GM10266 (cell line): ENCODE measurements at regions not wholly inside any gene's neighbourhood (a gene's known extent, or its start where the extent isn't known, plus 50 kb on each side); places are given as distances from the start of the nearest gene placed in this dataset.

Experiments
- DNase-seq: peaks from one replicate; pipeline ENCODE4 v3.0.0; 2012; ENCODE audit errors: extremely low spot score
- TF ChIP-seq, protein P1 (sequence below): IDR thresholded peaks from 2 replicates; pipeline ENCODE4 v1.5.1; 2012; ENCODE audit warnings: mild to moderate bottlenecking, low read depth; ENCODE audit not compliant: control insufficient read depth, insufficient read depth; ENCODE audit errors: missing control alignments

DNA sequence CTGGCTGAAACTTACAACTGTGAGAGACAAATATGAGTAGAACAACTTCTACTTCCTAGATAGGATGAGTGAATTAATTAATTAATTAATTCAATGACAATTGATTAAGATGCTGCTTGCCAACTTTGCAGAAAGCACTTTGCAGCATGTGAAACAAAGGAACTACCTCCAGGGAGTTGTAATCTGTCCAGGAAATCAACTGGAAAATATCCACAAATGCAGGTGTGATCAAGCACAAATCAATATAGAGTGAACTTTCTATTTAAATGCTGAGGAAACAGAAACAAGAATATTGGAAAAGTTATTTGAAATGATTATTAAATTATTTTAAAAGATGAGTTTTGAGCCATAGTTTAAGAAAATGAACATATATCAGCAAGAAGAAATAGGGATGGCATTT lies 163.9 kb upstream of the ARID2 start:
- TF ChIP-seq, protein P1, sequence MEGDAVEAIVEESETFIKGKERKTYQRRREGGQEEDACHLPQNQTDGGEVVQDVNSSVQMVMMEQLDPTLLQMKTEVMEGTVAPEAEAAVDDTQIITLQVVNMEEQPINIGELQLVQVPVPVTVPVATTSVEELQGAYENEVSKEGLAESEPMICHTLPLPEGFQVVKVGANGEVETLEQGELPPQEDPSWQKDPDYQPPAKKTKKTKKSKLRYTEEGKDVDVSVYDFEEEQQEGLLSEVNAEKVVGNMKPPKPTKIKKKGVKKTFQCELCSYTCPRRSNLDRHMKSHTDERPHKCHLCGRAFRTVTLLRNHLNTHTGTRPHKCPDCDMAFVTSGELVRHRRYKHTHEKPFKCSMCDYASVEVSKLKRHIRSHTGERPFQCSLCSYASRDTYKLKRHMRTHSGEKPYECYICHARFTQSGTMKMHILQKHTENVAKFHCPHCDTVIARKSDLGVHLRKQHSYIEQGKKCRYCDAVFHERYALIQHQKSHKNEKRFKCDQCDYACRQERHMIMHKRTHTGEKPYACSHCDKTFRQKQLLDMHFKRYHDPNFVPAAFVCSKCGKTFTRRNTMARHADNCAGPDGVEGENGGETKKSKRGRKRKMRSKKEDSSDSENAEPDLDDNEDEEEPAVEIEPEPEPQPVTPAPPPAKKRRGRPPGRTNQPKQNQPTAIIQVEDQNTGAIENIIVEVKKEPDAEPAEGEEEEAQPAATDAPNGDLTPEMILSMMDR = no peak
- no peak for DNase-seq

DNA sequence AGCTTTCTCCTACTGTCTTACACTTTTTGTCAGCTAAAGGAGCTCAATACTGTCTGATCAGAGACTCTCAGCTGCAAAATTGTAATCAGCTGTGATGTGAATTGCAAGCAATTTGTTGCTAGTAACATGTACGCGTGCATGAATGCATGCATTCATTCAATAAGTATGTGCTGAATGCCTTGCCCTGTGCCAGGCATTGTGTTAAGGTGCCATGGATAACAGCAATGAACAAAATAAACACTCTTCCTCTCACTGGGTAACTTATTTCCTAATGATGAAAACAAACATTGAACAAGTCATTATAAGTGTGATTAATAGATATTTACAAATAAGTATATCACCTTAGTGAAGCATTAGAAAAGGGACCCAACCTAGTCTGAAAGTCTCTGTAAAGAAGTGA lies 163.2 kb upstream of the ARID2 start:
- no peak for DNase-seq
- TF ChIP-seq, protein P1 = no peak

DNA sequence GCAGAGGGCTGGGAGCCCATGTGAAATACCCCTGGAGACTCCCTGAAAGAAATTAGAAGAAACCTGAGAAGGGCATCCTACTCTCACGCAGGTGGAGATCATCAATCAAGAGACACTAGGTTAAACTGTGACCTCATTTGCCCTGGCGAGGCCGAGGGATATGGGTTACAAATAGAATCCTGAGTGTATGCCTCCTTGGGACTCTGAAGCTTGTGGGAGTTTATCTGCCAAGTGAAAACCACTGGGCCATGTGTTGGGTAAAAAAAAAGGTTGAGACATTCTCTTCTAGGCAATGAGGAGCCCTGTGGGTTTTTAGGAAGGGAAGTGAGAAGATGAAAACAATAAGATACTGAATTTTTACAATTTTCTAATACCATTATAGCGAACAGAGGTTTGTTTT lies 160.7 kb upstream of the ARID2 start:
- DNase-seq = no peak
- TF ChIP-seq, protein P1 = no peak

DNA sequence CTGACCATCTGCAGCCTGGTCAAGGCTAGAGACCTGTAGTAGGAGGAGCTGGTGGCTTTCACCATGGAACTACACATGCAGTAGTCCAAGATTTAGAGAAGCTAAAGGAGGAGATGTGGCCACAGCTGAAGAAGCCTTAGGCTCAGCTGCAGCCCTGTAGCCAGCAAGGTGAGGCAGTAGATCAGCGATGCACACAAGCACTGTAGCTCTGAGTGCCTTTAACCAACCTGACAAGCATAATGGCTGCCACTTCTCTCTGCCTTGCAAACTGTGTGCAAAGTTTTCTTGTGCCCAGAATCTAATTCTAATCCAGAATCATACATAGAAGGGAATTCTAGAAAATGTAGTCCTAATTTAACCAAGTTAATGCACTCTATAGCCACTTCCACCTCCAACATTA lies 159.0 kb upstream of the ARID2 start:
- TF ChIP-seq, protein P1 = no peak
- DNase-seq = no peak

DNA sequence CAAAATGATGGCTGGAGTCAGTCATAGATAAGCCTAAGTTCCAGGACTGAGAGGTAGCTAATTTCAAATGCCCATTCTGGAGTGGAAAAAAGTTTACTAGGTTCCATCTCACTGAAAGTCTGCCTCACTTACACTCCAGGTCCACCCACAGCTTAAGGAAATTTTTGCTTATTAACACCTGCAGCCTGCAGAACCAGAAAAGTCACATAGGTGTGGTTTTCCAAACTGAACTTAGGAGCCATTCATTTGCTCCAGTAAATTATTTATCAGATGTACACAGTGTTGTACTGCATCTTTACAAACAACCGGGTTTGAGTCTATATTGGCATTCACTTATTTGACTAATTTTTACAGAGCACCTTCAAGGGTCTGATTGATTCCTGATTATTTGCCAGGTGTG lies 157.4 kb upstream of the ARID2 start:
- TF ChIP-seq, protein P1 = no peak
- no peak for DNase-seq

DNA sequence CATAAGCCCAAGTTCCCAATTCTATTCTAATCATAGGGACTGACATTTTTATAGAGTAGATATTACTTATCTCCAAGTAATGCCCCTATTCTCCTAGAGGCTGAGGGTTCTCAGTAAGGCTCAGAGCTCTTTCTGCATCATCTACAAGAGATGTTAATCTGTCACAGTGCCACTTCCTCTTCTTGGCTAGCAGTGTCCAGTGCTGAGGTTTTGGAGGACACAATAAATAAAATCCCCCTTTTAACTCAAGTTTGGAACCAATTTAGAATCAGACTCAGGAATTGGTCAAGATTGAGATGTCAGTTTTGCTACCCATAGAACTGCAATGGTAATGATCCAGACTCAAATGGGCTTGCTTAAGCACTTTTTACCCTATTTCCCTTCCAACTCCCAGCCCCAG lies 154.1 kb upstream of the ARID2 start:
- DNase-seq = peak; percentile 13

DNA sequence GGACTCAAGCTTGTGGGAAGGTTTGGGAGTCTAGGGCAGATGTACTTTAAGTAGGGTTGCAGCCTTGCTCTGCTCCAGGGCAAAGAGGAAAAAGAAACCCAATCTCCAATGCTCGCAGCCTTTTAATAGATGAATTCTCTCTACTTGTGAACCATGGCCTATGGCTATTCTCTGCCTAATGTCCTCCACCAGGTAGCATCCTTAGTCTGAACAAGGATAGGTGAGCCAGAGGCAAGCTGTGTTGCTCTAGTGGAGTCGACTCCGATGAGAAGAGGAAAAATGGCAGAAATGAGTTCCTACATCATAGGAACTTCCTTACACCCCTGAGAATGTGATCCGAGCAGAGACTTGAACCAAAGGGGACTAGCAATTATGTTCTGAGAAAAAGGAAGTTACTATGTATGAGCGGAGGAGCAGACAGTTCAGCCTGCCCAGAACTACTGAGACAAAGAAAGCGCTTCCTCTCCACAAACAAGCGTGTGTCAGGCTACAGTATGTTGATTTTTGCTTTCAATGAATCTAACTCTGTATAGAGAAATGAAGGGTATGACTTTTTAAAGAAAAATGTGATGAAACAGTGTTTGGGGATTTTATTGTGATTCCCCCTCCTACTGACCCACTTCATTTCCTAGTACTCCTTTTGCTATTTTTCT lies 153.6 kb upstream of the ARID2 start:
- TF ChIP-seq, protein P1 = no peak
- peak; percentile 29 for DNase-seq

More for the DNA sequence above, 154.1 kb upstream of the ARID2 start:
- TF ChIP-seq, protein P1 = no peak
